ENCODE measurements at regions not wholly inside any gene's neighbourhood (a gene's known extent, or its start where the extent isn't known, plus 50 kb on each side); places are given as distances from the start of the nearest gene placed in this dataset.

DNA sequence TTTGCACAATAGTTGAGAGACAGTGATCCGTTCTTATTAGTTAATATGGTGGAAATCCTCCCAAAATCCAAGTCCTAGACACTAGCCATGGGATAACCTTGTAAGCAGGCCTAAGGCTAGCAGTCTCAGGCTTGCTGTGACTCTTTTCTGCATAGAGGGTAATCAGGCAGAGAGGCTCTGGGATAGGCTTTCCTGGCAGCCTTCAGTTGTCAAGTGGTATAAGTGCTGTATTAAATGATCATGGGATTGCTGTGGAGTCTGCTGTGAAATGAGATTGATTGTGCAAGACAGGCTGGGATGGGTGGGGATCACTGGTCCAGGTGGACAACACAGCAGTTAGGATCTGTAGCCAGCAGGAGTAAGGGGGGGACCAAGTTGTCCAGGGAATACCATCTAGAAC is 416.4 kb downstream of the TLE4 start:
- TF ChIP-seq, protein P1, sequence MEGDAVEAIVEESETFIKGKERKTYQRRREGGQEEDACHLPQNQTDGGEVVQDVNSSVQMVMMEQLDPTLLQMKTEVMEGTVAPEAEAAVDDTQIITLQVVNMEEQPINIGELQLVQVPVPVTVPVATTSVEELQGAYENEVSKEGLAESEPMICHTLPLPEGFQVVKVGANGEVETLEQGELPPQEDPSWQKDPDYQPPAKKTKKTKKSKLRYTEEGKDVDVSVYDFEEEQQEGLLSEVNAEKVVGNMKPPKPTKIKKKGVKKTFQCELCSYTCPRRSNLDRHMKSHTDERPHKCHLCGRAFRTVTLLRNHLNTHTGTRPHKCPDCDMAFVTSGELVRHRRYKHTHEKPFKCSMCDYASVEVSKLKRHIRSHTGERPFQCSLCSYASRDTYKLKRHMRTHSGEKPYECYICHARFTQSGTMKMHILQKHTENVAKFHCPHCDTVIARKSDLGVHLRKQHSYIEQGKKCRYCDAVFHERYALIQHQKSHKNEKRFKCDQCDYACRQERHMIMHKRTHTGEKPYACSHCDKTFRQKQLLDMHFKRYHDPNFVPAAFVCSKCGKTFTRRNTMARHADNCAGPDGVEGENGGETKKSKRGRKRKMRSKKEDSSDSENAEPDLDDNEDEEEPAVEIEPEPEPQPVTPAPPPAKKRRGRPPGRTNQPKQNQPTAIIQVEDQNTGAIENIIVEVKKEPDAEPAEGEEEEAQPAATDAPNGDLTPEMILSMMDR (IDR thresholded peaks at IDR 0.05), result no peak
- TF ChIP-seq POLR2A (IDR thresholded peaks at IDR 0.05), result no peak

All from sigmoid colon (tissue), 3 donors.